H1 (cell line): ENCODE measurements at regions not wholly inside any gene's neighbourhood (a gene's known extent, or its start where the extent isn't known, plus 50 kb on each side); places are given as distances from the start of the nearest gene placed in this dataset.

Experiments
- CTCF ChIA-PET: fragments of 300-600 bp; sonication (Branson Sonifier 250); formaldehyde crosslinking; loops from one replicate; lab custom pipeline; 2021; ENCODE audit not compliant: partially characterized antibody; lab: Charles Lee
- POLR2A ChIA-PET: fragments of 300-600 bp; sonication (Branson Sonifier 250); formaldehyde crosslinking; loops from one replicate; lab custom pipeline; 2021; ENCODE audit warnings: inconsistent platforms; ENCODE audit not compliant: partially characterized antibody; lab: Charles Lee
- DNase-seq, 2 experiments: peaks; one replicate each; pipeline versions ENCODE4 v3.0.0 to v3.0.0-alpha.2; 2010 to 2022; ENCODE audit warnings: low spot score in 2 of 2, low read depth in 1 of 2, mixed read lengths in 1 of 2
- FAIRE-seq: peaks from 2 replicates; lab custom pipeline; 2011; peaks lifted over from hg19 to GRCh38; lab: Jason Lieb, UNC
- H2AFZ ChIP-seq: 2 replicates; pipeline ENCODE4 v1.8.1; 2012; ENCODE audit warnings: low read length, inconsistent platforms
- H2AK5ac ChIP-seq: 2 replicates; pipeline ENCODE4 v1.6.1; 2013; ENCODE audit warnings: low read depth, low read length
- H2BK120ac ChIP-seq: replicated peaks from 2 replicates; pipeline ENCODE3; 2013; ENCODE audit warnings: low read depth, low read length, inconsistent platforms
- H2BK12ac ChIP-seq: 2 replicates; pipeline ENCODE4 v1.6.1; 2013; ENCODE audit warnings: low read depth, low read length
- H2BK15ac ChIP-seq: 2 replicates; pipeline ENCODE4 v1.6.1; 2013; ENCODE audit warnings: low read length
- H2BK20ac ChIP-seq: 2 replicates; pipeline ENCODE4 v1.6.1; 2013; ENCODE audit warnings: low read length
- H2BK5ac ChIP-seq: 2 replicates; pipeline ENCODE4 v1.6.1; 2013; ENCODE audit warnings: low read depth, low read length
- H3K14ac ChIP-seq: 2 replicates; pipeline ENCODE4 v1.6.1; 2013; ENCODE audit warnings: inconsistent platforms; ENCODE audit not compliant: insufficient read length
- H3K18ac ChIP-seq: 2 replicates; pipeline ENCODE4 v1.6.1; 2013; ENCODE audit warnings: low read length; ENCODE audit errors: extremely low read depth
- H3K23ac ChIP-seq: 2 replicates; pipeline ENCODE4 v1.6.1; 2013; ENCODE audit warnings: inconsistent platforms; ENCODE audit not compliant: insufficient read length
- H3K23me2 ChIP-seq: 2 replicates; pipeline ENCODE4 v1.6.1; 2013; ENCODE audit warnings: low read depth, low read length
- H3K27ac ChIP-seq: 2 replicates; pipeline ENCODE4 v1.6.1; 2011; ENCODE audit warnings: low read depth, low read length, inconsistent platforms
- H3K27me3 ChIP-seq, 4 experiments: replicated peaks in 1 of 4; 1 replicate in 1 of 4; 2 replicates in 3 of 4; pipeline versions ENCODE4 v1.6.1 to v1.8.1; 2011 to 2013; ENCODE audit warnings: low read length in 3 of 4, mild to moderate bottlenecking in 3 of 4, inconsistent platforms in 2 of 4, mixed read lengths in 2 of 4, moderate library complexity in 1 of 4; ENCODE audit not compliant: control insufficient read depth in 3 of 4, insufficient read depth in 3 of 4; ENCODE audit errors: extremely low read depth in 1 of 4
- H3K36me3 ChIP-seq, 4 experiments: 2 replicates each; pipeline versions ENCODE4 v1.6.1 to v1.8.1; 2011 to 2013; ENCODE audit warnings: mild to moderate bottlenecking in 4 of 4, low read length in 3 of 4, moderate library complexity in 2 of 4, control low read depth in 1 of 4, inconsistent platforms in 1 of 4; ENCODE audit not compliant: insufficient read depth in 4 of 4, control insufficient read depth in 2 of 4
- H3K4ac ChIP-seq: replicated peaks from 2 replicates; pipeline ENCODE3; 2013; ENCODE audit warnings: low read length, low read depth, mixed read lengths, inconsistent platforms; ENCODE audit not compliant: insufficient read length
- H3K4me1 ChIP-seq, 4 experiments: replicated peaks in 1 of 4; 1 replicate in 1 of 4; 2 replicates in 3 of 4; pipeline versions ENCODE4 v1.6.1 to v1.8.1; 2011 to 2013; ENCODE audit warnings: low read length in 3 of 4, inconsistent platforms in 2 of 4, mixed read lengths in 1 of 4; ENCODE audit not compliant: insufficient read depth in 4 of 4, control insufficient read depth in 3 of 4
- H3K4me2 ChIP-seq, 2 experiments: 2 replicates each; pipeline versions ENCODE4 v1.6.1 to v1.8.1; 2011 to 2013; ENCODE audit warnings: low read depth in 2 of 2, low read length in 2 of 2, control low read depth in 1 of 2, inconsistent platforms in 1 of 2, mild to moderate bottlenecking in 1 of 2; ENCODE audit not compliant: insufficient read depth in 1 of 2
- H3K4me3 ChIP-seq, 4 experiments: fragments of 200-600, 300-600 bp in 1 of 4; sonication (generic), shearing (Covaris generic), sonication (Bioruptor Twin) in 1 of 4; 2 replicates each; pipeline versions ENCODE4 v1.5.1 to v1.8.1; 2011 to 2016; ENCODE audit warnings: low read length in 4 of 4, low read depth in 3 of 4, control low read depth in 2 of 4, inconsistent platforms in 2 of 4, mild to moderate bottlenecking in 2 of 4, mixed read lengths in 1 of 4, moderate library complexity in 1 of 4; ENCODE audit not compliant: insufficient read depth in 2 of 4; ENCODE audit errors: extremely low read depth in 1 of 4
- H3K56ac ChIP-seq: replicated peaks from 2 replicates; pipeline ENCODE3; 2013; ENCODE audit warnings: low read depth, mild to moderate bottlenecking, mixed read lengths, low read length, inconsistent platforms; ENCODE audit not compliant: insufficient read length
- H3K79me1 ChIP-seq: 2 replicates; pipeline ENCODE4 v1.6.1; 2013; ENCODE audit warnings: low read depth, low read length, control low read depth
- H3K79me2 ChIP-seq, 2 experiments: 2 replicates each; pipeline versions ENCODE4 v1.6.1 to v1.8.1; 2012 to 2013; ENCODE audit warnings: low read length in 2 of 2, mild to moderate bottlenecking in 2 of 2, inconsistent platforms in 1 of 2; ENCODE audit not compliant: insufficient read depth in 2 of 2, control insufficient read depth in 1 of 2
- H3K9ac ChIP-seq, 4 experiments: replicated peaks in 1 of 4; 1 replicate in 1 of 4; 2 replicates in 3 of 4; pipeline versions ENCODE4 v1.6.1 to v1.8.1; 2011 to 2013; ENCODE audit warnings: low read depth in 3 of 4, low read length in 3 of 4, control low read depth in 2 of 4, mild to moderate bottlenecking in 2 of 4, moderate library complexity in 2 of 4, inconsistent platforms in 1 of 4; ENCODE audit errors: extremely low read depth in 1 of 4
- H3K9me3 ChIP-seq, 2 experiments: 2 replicates each; pipeline versions ENCODE4 v1.6.1 to v1.8.1; 2012 to 2013; ENCODE audit warnings: mild to moderate bottlenecking in 2 of 2, moderate library complexity in 2 of 2, control low read depth in 1 of 2, inconsistent platforms in 1 of 2, low read depth in 1 of 2, low read length in 1 of 2, mixed read lengths in 1 of 2; ENCODE audit not compliant: insufficient read depth in 2 of 2
- H4K20me1 ChIP-seq, 2 experiments: replicated peaks in 1 of 2; 2 replicates each; pipeline versions ENCODE3 to v1.8.1; 2011 to 2013; ENCODE audit warnings: inconsistent platforms in 2 of 2, low read length in 2 of 2, mild to moderate bottlenecking in 1 of 2; ENCODE audit not compliant: insufficient read depth in 2 of 2, control insufficient read depth in 1 of 2
- H4K5ac ChIP-seq: 2 replicates; pipeline ENCODE4 v1.6.1; 2013; ENCODE audit warnings: low read length, low read depth, mixed read lengths, inconsistent platforms; ENCODE audit not compliant: insufficient read length
- H4K8ac ChIP-seq: 2 replicates; pipeline ENCODE4 v1.8.0; 2013; ENCODE audit warnings: mild to moderate bottlenecking, moderate library complexity, low read length, inconsistent platforms; ENCODE audit not compliant: insufficient read depth; ENCODE audit errors: extremely low read depth
- H4K91ac ChIP-seq: replicated peaks from 2 replicates; pipeline ENCODE3; 2013; ENCODE audit warnings: low read length, mixed read lengths, inconsistent platforms; ENCODE audit not compliant: insufficient read length
- ATF2 ChIP-seq: IDR thresholded peaks from 2 replicates; pipeline ENCODE4 v1.6.1; 2012; ENCODE audit warnings: low read length, inconsistent platforms
- BACH1 ChIP-seq: IDR thresholded peaks from 2 replicates; pipeline ENCODE4 v1.6.1; 2012; ENCODE audit warnings: low read length, improper control_type of control experiment
- CHD2 ChIP-seq: IDR thresholded peaks from 2 replicates; pipeline ENCODE4 v1.6.1; 2012; ENCODE audit warnings: low read length, improper control_type of control experiment
- CREB1 ChIP-seq: IDR thresholded peaks from 2 replicates; pipeline ENCODE4 v1.6.1; 2012; ENCODE audit warnings: inconsistent platforms
- E2F6 ChIP-seq: IDR thresholded peaks from 2 replicates; pipeline ENCODE4 v1.6.1; 2012; ENCODE audit warnings: inconsistent platforms
- HDAC6 ChIP-seq: IDR thresholded peaks from one replicate; pipeline ENCODE4 v1.7.1; 2012; ENCODE audit warnings: low read depth, mild to moderate bottlenecking, inconsistent platforms, low read length, moderate library complexity
- KDM5A ChIP-seq: fragments of 200-600 bp; IDR thresholded peaks from 2 replicates; pipeline ENCODE4 v1.7.1; 2012; ENCODE audit warnings: mild to moderate bottlenecking, low read length, inconsistent platforms, mixed read lengths
- POLR2A ChIP-seq, 2 experiments: IDR thresholded peaks; 1 replicate in 1 of 2; 2 replicates in 1 of 2; pipeline ENCODE4 v1.6.1; 2011; ENCODE audit warnings: low read depth in 2 of 2, low read length in 2 of 2, mild to moderate bottlenecking in 2 of 2; ENCODE audit errors: control extremely low read depth in 1 of 2
- SIN3A ChIP-seq, 2 experiments: IDR thresholded peaks in 1 of 2; conservative IDR thresholded peaks in 1 of 2; 2 replicates each; pipeline ENCODE4 v1.6.1; 2011 to 2012; ENCODE audit warnings: low read length in 2 of 2, improper control_type of control experiment in 1 of 2, low read depth in 1 of 2, mild to moderate bottlenecking in 1 of 2
- SP2 ChIP-seq: IDR thresholded peaks from 2 replicates; pipeline ENCODE4 v1.6.1; 2012; ENCODE audit warnings: mild to moderate bottlenecking, low read length, inconsistent platforms
- TAF1 ChIP-seq: IDR thresholded peaks from 2 replicates; pipeline ENCODE4 v1.6.1; 2011; ENCODE audit warnings: mild to moderate bottlenecking, low read depth, low read length
- USF2 ChIP-seq: IDR thresholded peaks from 2 replicates; pipeline ENCODE4 v1.6.1; 2011; ENCODE audit warnings: low read length, improper control_type of control experiment
- ZNF274 ChIP-seq: IDR thresholded peaks from 2 replicates; pipeline ENCODE4 v1.7.0; 2012; ENCODE audit warnings: low read length, borderline replicate concordance; ENCODE audit errors: extremely low read depth
- WGBS, 2 experiments: shearing (Covaris generic) in 1 of 2; methylation state at CpG; one replicate each; pipeline versions ENCODE4 v1.1.6 to v1.1.7; 2013 to 2015; ENCODE audit warnings: low lambda C conversion rate in 2 of 2, mixed read lengths in 2 of 2, inconsistent platforms in 1 of 2, low coverage in 1 of 2, missing lambda C conversion rate in 1 of 2; ENCODE audit not compliant: insufficient replicate concordance in 2 of 2, insufficient coverage in 1 of 2, insufficient read length in 1 of 2; ENCODE audit errors: extremely low coverage in 1 of 2, missing lambda C conversion rate in 1 of 2; 5-methylcytosine and 5-hydroxymethylcytosine counted together

DNA sequence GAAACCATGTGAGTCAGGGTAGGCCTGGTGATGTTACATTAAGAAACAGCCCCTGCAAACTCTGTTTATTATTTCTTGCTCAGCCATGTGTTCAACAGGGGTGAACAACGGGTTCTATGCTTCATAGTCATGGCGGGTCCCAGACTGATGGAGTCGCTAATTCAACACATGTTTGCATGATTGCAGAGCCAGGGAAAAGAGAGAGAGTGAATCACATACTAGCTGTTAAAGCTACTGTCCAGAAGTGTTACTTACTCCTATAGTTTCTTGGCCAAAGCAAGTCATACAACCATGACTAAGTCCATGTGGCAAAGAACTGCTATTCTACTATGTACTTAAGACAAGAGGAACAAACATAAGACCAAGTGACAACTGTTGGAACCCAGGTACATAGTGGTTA, 241.2 kb upstream of the SKOR2 start:
- H3K18ac ChIP-seq, result no peak overlapping the region
- H3K14ac ChIP-seq, result no peak overlapping the region
- H3K4me3 ChIP-seq, result no peak overlapping the region
- no peak overlapping the region for H4K8ac ChIP-seq
- H3K79me1 ChIP-seq, result no peaks in the 10 kb centered on the region
- no peak overlapping the region for H3K23ac ChIP-seq
- no peak overlapping the region for H2BK20ac ChIP-seq
- no peak overlapping the region for H3K56ac ChIP-seq
- no peak overlapping the region for H2AK5ac ChIP-seq
- no peak overlapping the region for H2BK5ac ChIP-seq
- no peak overlapping the region for H2AFZ ChIP-seq
- H3K27ac ChIP-seq, result no peak overlapping the region
- H3K9me3 ChIP-seq, result no peaks in the 10 kb centered on the region
- H3K79me2 ChIP-seq, result no peaks in the 10 kb centered on the region
- H4K91ac ChIP-seq, result no peak overlapping the region
- no peaks in the 10 kb centered on the region for H3K27me3 ChIP-seq
- no peak overlapping the region for H4K5ac ChIP-seq
- H3K4me2 ChIP-seq, result no peak overlapping the region
- H3K9ac ChIP-seq, result no peak overlapping the region
- H3K4me1 ChIP-seq, result no peaks in the 10 kb centered on the region
- no peak overlapping the region for H2BK15ac ChIP-seq
- ChIA-PET CTCF (interaction anchor here (1.1 to 1.4 kb wide), 2 partner anchors 95 to 264 kb away, joined by 3 to 5 read pairs; no protein-coding TSS in a partner anchor), POLR2A (no interaction called here)
- H4K20me1 ChIP-seq, result no peaks in the 10 kb centered on the region
- 90% methylated on average over 3 of the region's 3 CpGs; no CpG with 5 or more reads in 1 of the 2 experiments for WGBS, 2 experiments
- H3K23me2 ChIP-seq, result no peaks in the 10 kb centered on the region
- H3K36me3 ChIP-seq, result no peaks in the 10 kb centered on the region
- no peak overlapping the region for H3K4ac ChIP-seq
- H2BK120ac ChIP-seq, result no peak overlapping the region
- H2BK12ac ChIP-seq, result no peak overlapping the region
- DNase-seq (no peak), FAIRE-seq (no peak)
- TF ChIP-seq POLR2A (IDR thresholded peaks at IDR 0.05; ENCODE audit: control extremely low read depth in 1 of 2, low read depth in 2 of 2, low read length in 2 of 2), result no peak
- no peak for TF ChIP-seq BACH1
- TF ChIP-seq CREB1, result no peak
- no peak for TF ChIP-seq E2F6
- no peak for TF ChIP-seq USF2
- TF ChIP-seq ATF2, result no peak
- no peak for TF ChIP-seq ZNF274
- TF ChIP-seq HDAC6, result no peak
- TF ChIP-seq SP2, result no peak
- TF ChIP-seq SIN3A (conservative IDR thresholded peaks at IDR 0.05 in 1 of 2, IDR thresholded peaks at IDR 0.05 in 1 of 2; ENCODE audit: low read depth in 1 of 2, low read length in 2 of 2), result no peak
- TF ChIP-seq CHD2, result no peak
- no peak for TF ChIP-seq KDM5A
- TF ChIP-seq TAF1, result no peak
